ENCODE measurements at regions not wholly inside any gene's neighbourhood (a gene's known extent, or its start where the extent isn't known, plus 50 kb on each side); places are given as distances from the start of the nearest gene placed in this dataset.

DNA sequence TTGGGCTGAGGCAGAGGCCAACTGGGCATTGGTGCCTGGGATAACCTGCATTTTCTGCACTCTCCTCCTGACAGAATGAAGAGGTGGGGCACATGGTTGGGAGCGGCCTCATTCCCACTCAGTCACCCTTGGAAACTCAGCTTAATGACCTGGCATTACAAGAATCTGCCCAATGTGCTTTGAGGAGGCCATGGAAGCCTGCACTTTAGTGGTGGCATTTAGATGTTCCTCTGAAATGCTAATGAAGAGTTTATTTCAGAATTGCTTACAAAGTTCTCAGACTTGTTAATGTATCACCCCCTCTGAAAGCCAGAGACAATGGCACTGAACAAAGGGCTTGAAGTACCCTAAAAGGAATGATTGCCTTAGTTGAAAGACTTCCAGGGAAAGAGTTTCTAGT is 71.4 kb upstream of the PARP11 start:
- Mint-ChIP-seq H3K27ac (no peak overlapping the region), H3K4me3 (no peak overlapping the region), H3K4me1 (peaks cover 10% of the 10 kb centered on the region), H3K27me3 (ENCODE audit: low read depth) (peaks cover 5% of the 10 kb centered on the region), H3K36me3 (no peaks in the 10 kb centered on the region), H3K9me3 (peaks cover 4% of the 10 kb centered on the region)
- DNase-seq (ENCODE audit: low spot score in 2 of 2, unreplicated experiment in 2 of 2), result no peak
- TF ChIP-seq CTCF (IDR thresholded peaks at IDR 0.05; ENCODE audit: unreplicated experiment), result no peak

- peaks cover 5% of the 10 kb centered on the region for H3K4me1 Mint-ChIP-seq
- H3K36me3 Mint-ChIP-seq, result no peaks in the 10 kb centered on the region
- no peaks in the 10 kb centered on the region for H3K27me3 Mint-ChIP-seq (ENCODE audit: low read depth)
- H3K4me3 Mint-ChIP-seq, result no peak overlapping the region
- no peak overlapping the region for H3K27ac Mint-ChIP-seq
- no peaks in the 10 kb centered on the region for H3K9me3 Mint-ChIP-seq
- no peak for DNase-seq (ENCODE audit: low spot score in 2 of 2, unreplicated experiment in 2 of 2)
- no peak for TF ChIP-seq CTCF (IDR thresholded peaks at IDR 0.05; ENCODE audit: unreplicated experiment)
Measured at GRCh38 chr12:3938042-3938544, 64.9 kb upstream of the PARP11 start.

DNA sequence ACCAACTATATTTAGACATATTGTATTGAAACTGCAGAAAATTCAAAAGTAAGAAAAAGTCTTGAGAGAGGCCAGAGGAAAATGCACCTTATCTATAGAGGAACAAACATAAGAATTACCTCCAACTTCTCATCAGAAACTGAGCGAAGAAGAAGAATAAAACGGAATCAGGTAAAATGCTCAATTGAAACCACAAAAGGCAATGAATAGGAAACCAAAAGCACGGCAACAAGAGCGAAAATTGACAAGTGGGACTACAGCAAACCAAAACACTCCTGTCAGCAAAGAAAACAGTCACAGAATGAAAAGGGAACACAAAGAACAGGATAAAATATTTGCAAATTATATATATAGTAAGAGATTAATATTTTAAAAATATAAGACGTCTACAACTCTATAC is 61.9 kb upstream of the PARP11 start:
- H3K4me1 Mint-ChIP-seq, result peaks cover 33% of the 10 kb centered on the region

GRCh38 chr12:3933819-3934192 is 60.6 kb upstream of the PARP11 start:
- Mint-ChIP-seq H3K4me3 (no peak overlapping the region), H3K9me3 (no peaks in the 10 kb centered on the region), H3K27me3 (ENCODE audit: low read depth) (no peaks in the 10 kb centered on the region), H3K4me1 (peaks cover 46% of the 10 kb centered on the region), H3K36me3 (no peaks in the 10 kb centered on the region), H3K27ac (no peak overlapping the region)
- no peak for TF ChIP-seq CTCF (IDR thresholded peaks at IDR 0.05; ENCODE audit: unreplicated experiment)
- DNase-seq (ENCODE audit: low spot score in 2 of 2, unreplicated experiment in 2 of 2), result no peak

More for the DNA sequence above, 61.9 kb upstream of the PARP11 start:
- Mint-ChIP-seq H3K36me3 (no peaks in the 10 kb centered on the region), H3K4me3 (no peak overlapping the region), H3K27ac (no peak overlapping the region), H3K27me3 (ENCODE audit: low read depth) (no peaks in the 10 kb centered on the region), H3K9me3 (no peaks in the 10 kb centered on the region)
- TF ChIP-seq CTCF (IDR thresholded peaks at IDR 0.05; ENCODE audit: unreplicated experiment), result no peak
- no peak for DNase-seq (ENCODE audit: low spot score in 2 of 2, unreplicated experiment in 2 of 2)

GRCh38 chr12:3933074-3933818 is 60.0 kb upstream of the PARP11 start:
- no peaks in the 10 kb centered on the region for H3K36me3 Mint-ChIP-seq
- no peak overlapping the region for H3K27ac Mint-ChIP-seq
- H3K4me3 Mint-ChIP-seq, result no peak overlapping the region
- DNase-seq (ENCODE audit: low spot score in 2 of 2, unreplicated experiment in 2 of 2), result no peak
- H3K9me3 Mint-ChIP-seq, result no peaks in the 10 kb centered on the region
- no peak for TF ChIP-seq CTCF (IDR thresholded peaks at IDR 0.05; ENCODE audit: unreplicated experiment)
- H3K27me3 Mint-ChIP-seq (ENCODE audit: low read depth), result no peaks in the 10 kb centered on the region
- H3K4me1 Mint-ChIP-seq, result peaks cover 52% of the 10 kb centered on the region

Measured in mesothelial cell of epicardium (in vitro differentiated cells).